ENCODE measurements at regions not wholly inside any gene's neighbourhood (a gene's known extent, or its start where the extent isn't known, plus 50 kb on each side); places are given as distances from the start of the nearest gene placed in this dataset.
"Not testable (repeated sequence)": the region's sequence is repeated elsewhere in the genome, so short reads cannot be mapped to it uniquely, and the experiment has no call there.

DNA sequence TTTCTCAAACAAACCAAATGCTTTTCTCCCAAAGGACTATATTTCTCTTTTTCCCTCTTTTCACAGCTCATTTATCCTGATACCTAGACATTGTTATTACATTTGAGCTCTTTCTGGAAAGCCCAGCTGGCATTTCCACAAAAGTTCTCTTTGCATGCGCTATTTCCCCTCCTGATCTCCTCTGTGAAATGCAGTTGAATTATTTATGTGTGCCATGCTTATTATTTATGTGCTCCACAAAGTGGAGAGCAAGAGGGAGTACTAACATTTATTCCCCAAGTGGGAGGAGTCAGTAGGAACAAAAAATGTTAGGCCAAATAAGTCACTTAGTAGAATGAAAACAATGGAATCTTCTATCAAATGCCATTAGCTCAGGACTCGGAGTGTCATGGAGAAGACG lies 626.6 kb upstream of the IGFBP7 start:
- DNase-seq (ENCODE audit: extremely low read depth, low read depth, low spot score) = no peak

- no peak for DNase-seq (ENCODE audit: extremely low read depth, low read depth, low spot score)
Measured at GRCh38 chr4:57734104-57734670, 624.0 kb upstream of the IGFBP7 start.

- DNase-seq (ENCODE audit: extremely low read depth, low read depth, low spot score) = not testable (repeated sequence)
Measured at GRCh38 chr4:57729775-57730570, 619.8 kb upstream of the IGFBP7 start.

GRCh38 chr4:57726154-57726553 lies 616.0 kb upstream of the IGFBP7 start:
- no peak for DNase-seq (ENCODE audit: extremely low read depth, low read depth, low spot score)

DNA sequence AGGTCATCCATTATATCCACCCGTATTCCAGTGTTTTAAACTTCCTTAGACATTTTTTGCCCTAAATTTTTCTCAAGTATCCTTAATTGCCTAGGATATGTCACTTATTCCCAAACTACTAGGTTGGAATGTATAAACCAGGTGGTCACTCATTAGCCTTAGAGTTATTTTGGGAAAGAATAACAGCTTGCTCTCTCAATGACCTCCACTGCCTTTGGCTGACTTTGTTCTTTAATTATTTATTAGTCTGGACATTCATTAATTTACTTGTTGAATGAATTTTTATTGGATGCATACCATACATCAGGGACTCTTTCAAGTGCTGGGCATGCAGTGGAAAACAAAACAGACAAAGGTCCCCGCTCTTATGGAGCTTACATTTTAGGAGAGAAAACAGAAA lies 609.3 kb upstream of the IGFBP7 start:
- DNase-seq (ENCODE audit: extremely low read depth, low read depth, low spot score) = no peak

- DNase-seq (ENCODE audit: extremely low read depth, low read depth, low spot score) = not testable (repeated sequence)
Measured at GRCh38 chr4:57714313-57714712, 604.1 kb upstream of the IGFBP7 start.

DNA sequence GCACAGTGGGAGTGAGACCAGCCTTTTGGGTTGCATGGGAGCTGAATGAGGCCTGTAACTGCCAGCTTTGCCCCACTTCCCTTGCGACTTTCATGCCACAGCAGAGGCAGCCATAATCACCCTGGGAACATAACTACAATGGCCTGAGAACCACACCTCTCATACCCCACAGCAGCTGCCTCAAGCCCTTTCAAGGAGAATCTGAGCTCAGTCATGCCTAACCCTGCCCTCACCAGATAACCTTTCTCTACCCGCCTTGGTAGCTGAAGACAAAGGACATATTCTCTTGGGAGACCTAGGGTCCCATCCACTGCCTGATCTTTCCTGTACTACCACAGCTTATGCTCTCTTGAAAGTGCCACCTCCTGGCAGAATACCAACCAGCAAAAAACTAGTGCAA lies 599.9 kb upstream of the IGFBP7 start:
- no peak for DNase-seq (ENCODE audit: extremely low read depth, low read depth, low spot score)

- DNase-seq (ENCODE audit: extremely low read depth, low read depth, low spot score) = no peak
Measured at GRCh38 chr4:57691370-57691769, 581.2 kb upstream of the IGFBP7 start.

- no peak for DNase-seq (ENCODE audit: extremely low read depth, low read depth, low spot score)
Measured at GRCh38 chr4:57689693-57690205, 579.6 kb upstream of the IGFBP7 start.

GRCh38 chr4:57682275-57682674 lies 572.1 kb upstream of the IGFBP7 start:
- no peak for DNase-seq (ENCODE audit: extremely low read depth, low read depth, low spot score)

DNA sequence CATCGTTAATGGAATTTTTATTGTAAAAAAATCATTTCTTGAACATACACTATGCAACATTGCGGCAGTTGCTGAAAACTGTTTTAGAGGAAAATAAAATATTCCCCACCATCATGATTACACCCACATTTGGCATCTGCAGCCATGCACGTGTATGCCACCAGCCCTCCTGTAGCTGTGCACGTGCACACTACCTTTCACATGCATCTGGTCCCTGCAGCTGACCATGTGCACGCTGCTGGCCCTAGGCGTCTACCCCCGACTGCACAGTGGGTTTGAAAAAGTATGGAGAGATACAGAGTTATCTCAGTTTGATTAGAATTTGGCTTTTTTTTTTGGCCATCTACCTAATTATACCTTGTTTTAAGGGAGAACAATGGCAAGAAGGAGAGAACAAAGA lies 569.8 kb upstream of the IGFBP7 start:
- no peak for DNase-seq (ENCODE audit: extremely low read depth, low read depth, low spot score)

DNA sequence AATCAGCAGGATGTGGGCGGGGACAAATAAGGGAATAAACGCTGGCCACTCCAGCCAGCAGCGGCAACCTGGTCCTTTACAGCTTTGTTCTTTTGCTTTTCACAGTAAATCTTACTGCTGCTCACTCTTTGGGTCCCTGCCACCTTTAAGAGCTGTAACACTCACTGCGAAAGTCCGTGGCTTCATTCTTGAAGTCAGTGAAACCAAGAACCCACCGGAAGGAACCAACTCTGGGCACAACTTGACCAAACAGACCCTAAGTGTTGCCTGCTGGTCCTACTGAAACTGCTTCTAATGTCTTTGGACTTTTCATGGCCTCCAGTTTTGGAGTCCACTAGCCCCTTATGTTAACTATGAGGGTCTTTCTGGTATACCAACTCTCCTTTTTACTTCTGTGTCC lies 566.2 kb upstream of the IGFBP7 start:
- DNase-seq (ENCODE audit: extremely low read depth, low read depth, low spot score) = no peak

DNA sequence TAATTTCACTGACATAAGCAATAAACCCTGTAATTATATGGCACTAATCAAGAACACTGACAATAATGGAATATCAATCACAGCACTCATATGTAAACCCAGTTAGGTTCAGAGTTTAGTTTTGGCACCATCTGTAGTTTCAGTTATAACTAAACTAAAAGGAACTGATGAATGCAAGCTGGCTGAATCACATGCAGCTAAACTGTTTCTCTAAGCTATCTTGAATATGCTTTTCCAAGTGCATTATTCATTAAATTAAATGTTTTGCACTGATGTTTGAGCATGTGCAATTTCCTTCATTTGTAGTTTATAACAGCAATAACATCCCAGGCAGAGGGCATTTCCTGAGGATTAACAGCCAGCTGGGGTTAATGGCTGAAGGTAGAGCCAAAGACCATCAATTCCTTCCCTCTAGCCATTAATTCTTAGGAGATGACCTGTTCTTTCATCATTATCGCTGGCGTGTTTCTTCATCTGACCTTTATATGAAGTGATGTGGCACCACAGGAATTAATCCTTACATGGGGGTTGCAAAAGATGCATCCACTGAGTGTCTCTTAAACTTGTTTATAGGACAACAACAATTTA lies 562.8 kb upstream of the IGFBP7 start:
- no peak for DNase-seq (ENCODE audit: extremely low read depth, low read depth, low spot score)

DNA sequence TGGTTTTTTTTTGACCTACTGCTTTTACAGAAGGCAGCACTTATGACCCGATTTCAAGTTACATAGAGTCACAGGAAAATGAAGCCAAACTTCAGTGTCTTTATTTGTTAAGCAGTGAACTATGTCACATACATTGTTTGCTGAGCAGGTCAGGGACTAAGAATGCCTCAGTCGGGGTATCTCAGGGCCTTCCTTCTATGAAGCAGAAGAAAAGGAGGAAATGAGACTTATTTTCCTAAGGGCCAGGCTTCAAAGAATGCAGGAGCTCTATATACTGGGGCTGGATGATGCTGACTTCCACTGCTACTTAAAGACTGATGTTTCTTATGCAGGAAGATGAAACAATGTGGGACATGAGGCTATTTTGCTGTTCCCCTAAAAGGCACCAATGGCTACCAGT lies 558.4 kb upstream of the IGFBP7 start:
- DNase-seq (ENCODE audit: extremely low read depth, low read depth, low spot score) = no peak

DNA sequence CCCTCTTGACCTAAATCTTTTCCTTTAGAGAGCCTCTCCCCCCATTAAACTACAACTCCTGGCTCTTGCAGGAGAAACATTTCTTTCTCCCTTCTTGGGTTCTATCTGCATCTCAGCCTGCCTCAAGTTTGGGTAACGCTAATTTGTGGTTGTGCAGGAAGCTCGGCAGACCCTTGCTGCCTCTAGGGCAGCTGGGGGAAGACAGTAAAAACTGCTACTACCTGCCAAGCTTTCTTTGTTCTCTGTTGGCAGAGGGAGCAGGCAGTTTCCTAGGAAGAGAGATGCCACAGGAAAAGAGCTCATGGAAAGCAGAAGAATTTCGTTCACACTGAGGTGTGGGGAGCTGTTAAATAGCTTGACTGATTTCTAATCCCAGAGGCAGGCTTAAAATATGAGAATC lies 555.6 kb upstream of the IGFBP7 start:
- DNase-seq (ENCODE audit: extremely low read depth, low read depth, low spot score) = no peak

DNA sequence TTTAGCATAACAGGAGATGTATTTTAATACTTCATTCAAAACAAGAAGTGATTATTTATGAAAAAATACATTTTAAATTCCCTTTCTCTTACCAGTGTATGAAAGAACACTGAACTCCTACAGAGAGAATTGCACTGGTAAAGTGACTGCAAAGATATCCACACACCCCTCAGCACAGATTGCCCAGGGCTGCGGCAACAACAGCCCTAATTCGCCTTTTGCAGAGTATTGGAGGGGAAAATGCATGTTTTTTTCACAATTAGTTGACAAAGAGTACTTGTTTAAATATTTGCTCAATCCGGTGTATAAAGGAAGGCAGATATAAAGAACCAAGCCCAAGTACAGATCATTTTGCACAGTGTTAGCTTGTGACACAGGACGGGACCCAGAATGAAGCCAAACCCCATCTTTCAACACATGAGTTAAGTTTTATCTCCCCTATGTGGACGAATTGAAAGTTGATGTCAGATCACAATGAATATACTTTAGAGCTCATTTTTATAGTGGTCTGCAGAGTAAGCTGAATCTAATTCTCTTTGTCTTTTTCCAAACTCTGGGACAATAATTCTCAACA lies 551.4 kb upstream of the IGFBP7 start:
- DNase-seq (ENCODE audit: extremely low read depth, low read depth, low spot score) = no peak

DNA sequence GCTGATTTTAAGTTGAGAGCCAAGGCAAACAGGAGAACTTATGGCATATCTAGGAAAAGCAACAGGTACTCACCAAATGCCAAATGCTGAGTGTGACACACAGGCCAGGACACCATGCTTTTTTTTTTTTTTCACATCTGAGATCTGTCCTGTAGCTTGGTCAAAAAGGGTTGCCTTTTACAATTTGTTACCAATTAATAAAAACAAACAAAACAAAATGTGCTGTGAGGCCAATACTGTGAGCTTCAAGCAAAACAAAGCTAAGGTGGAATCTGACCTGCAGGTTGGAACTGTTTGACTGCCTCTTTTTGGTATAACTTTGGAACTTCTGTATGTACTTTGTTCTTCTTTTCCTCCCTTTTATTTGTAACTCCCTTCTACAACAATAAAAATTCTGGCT lies 548.5 kb upstream of the IGFBP7 start:
- DNase-seq (ENCODE audit: extremely low read depth, low read depth, low spot score) = no peak

DNA sequence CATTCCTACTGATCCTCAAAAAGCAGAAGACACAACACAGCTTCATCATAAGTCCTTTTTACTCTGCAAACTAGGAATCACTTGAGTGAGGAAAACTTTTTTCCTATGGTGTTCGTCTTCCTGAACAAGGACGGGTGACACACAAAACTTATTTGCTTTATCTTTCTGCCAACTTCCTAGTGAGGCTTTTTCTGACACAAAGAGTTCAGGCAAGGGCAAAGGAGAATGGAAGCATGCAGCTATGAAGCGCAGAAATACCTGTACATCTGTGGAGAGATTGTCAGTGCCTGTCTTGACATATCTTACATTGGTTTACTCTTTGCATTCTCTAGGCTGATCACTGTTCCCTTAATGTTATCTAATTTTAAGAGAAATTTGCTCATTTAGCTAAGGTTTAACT lies 548.0 kb upstream of the IGFBP7 start:
- DNase-seq (ENCODE audit: extremely low read depth, low read depth, low spot score) = no peak

GRCh38 chr4:57655342-57655741 lies 545.2 kb upstream of the IGFBP7 start:
- no peak for DNase-seq (ENCODE audit: extremely low read depth, low read depth, low spot score)

GRCh38 chr4:57652779-57653178 lies 542.6 kb upstream of the IGFBP7 start:
- no peak for DNase-seq (ENCODE audit: extremely low read depth, low read depth, low spot score)

GRCh38 chr4:57640391-57641100 lies 530.4 kb upstream of the IGFBP7 start:
- no peak for DNase-seq (ENCODE audit: extremely low read depth, low read depth, low spot score)

Measured in glomerular endothelial cell (primary cell).